Stomach (tissue), 4 donors: ENCODE measurements at regions not wholly inside any gene's neighbourhood (a gene's known extent, or its start where the extent isn't known, plus 50 kb on each side); places are given as distances from the start of the nearest gene placed in this dataset.

Source experiments
- EP300 ChIP-seq: sonication (generic); formaldehyde crosslinking; IDR thresholded peaks from one replicate; pipeline ENCODE4 v1.6.1; 2017; ENCODE audit warnings: antibody characterized with exemption
- POLR2A ChIP-seq, 4 donors: fragments of 450-650 bp; IDR thresholded peaks; one replicate each; pipeline ENCODE4 v1.6.1; 2016; ENCODE audit warnings: antibody characterized with exemption in 4 of 4, control low read depth in 2 of 4, mild to moderate bottlenecking in 1 of 4, moderate library complexity in 1 of 4
- POLR2AphosphoS5 ChIP-seq, 3 donors: sonication (generic); formaldehyde crosslinking; IDR thresholded peaks; one replicate each; pipeline ENCODE4 v1.6.1; 2016; ENCODE audit warnings: antibody characterized with exemption in 3 of 3
- TF ChIP-seq, protein P1 (sequence below), 7 experiments: fragments of 450-650 bp in 4 of 7; fragments of 200-600 bp in 3 of 7; sonication (generic) in 3 of 7; IDR thresholded peaks; one replicate each; pipeline ENCODE4 v1.5.1; 2016 to 2019; ENCODE audit warnings: antibody characterized with exemption in 7 of 7, control low read depth in 2 of 7, mild to moderate bottlenecking in 1 of 7

DNA sequence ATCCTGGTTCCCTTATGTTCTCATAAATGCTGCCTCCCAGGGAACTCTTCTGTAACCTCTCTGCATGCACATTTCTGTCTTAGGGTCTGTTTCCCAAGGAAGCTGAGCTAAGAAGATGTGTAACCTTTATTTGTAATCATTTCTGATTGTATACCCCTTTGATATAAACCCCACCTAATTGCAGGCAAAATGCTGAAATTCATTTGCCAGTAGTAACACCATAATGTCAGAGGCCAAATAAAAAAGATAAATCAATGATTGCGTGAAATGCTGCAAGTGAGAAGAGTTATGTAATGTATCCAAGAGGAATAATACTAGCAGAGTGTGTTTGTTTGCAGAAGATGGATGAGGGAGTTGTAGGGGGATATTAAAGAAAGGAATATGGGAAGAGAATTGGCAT lies 822.6 kb upstream of the GRAMD2B start:
- TF ChIP-seq, protein P1, sequence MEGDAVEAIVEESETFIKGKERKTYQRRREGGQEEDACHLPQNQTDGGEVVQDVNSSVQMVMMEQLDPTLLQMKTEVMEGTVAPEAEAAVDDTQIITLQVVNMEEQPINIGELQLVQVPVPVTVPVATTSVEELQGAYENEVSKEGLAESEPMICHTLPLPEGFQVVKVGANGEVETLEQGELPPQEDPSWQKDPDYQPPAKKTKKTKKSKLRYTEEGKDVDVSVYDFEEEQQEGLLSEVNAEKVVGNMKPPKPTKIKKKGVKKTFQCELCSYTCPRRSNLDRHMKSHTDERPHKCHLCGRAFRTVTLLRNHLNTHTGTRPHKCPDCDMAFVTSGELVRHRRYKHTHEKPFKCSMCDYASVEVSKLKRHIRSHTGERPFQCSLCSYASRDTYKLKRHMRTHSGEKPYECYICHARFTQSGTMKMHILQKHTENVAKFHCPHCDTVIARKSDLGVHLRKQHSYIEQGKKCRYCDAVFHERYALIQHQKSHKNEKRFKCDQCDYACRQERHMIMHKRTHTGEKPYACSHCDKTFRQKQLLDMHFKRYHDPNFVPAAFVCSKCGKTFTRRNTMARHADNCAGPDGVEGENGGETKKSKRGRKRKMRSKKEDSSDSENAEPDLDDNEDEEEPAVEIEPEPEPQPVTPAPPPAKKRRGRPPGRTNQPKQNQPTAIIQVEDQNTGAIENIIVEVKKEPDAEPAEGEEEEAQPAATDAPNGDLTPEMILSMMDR (IDR thresholded peaks at IDR 0.05) = no peak
- TF ChIP-seq POLR2A (IDR thresholded peaks at IDR 0.05) = no peak
- TF ChIP-seq POLR2AphosphoS5 (IDR thresholded peaks at IDR 0.05) = no peak
- TF ChIP-seq EP300 = no peak
